ACHN (cell line): ENCODE measurements at regions not wholly inside any gene's neighbourhood (a gene's known extent, or its start where the extent isn't known, plus 50 kb on each side); places are given as distances from the start of the nearest gene placed in this dataset.

Experiments
- DNase-seq: peaks from one replicate; pipeline ENCODE4 v3.0.0-alpha.2; 2015
- in situ Hi-C: cut with HindIII; loops from 2 replicates; pipeline ENCODE4 v1.10.0; 2017; ENCODE audit warnings: low sequenced_read_pairs, low pct_ligation_motif_present, low pct_unique_long_range_greater_than_20kb

DNA sequence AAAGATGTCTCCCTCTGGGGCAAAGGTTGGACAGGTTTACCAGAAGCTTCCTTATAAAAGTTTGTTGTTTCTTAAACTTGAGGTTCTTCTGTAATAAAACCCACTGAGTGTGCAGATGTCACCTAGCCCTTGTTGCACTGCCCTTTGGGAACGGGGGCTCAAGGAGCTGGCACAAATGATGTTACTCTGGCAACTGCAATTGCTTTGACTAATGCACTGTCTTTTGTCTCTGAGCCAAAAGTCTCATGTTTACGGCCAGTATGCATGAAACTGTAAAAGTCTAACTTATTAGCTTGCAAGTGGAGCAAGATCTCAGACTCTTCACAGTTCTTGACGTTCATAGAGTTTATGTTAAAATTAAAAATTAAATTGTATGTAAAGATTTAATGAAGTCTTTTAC lies 655.7 kb downstream of the EPHA7 start:
- DNase-seq, result no peak

DNA sequence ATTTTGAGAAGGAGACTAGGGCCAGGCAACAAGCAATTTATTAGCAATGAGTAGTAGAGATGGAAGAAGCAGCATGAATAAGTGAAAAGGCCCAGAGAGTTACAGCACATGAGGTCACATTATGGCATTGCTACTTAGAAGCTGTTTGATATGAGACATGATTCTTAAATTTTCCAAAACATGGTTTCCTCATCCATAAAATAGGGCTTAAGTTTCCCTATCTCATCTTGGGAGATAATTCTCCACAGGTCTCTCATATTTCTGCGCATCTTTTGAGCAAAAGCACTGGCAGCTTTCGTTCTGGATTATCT lies 656.1 kb downstream of the EPHA7 start:
- no peak for DNase-seq
- in situ Hi-C loops, result no loop called here

More for the DNA sequence above, 655.7 kb downstream of the EPHA7 start:
- in situ Hi-C loops, result no loop called here

DNA sequence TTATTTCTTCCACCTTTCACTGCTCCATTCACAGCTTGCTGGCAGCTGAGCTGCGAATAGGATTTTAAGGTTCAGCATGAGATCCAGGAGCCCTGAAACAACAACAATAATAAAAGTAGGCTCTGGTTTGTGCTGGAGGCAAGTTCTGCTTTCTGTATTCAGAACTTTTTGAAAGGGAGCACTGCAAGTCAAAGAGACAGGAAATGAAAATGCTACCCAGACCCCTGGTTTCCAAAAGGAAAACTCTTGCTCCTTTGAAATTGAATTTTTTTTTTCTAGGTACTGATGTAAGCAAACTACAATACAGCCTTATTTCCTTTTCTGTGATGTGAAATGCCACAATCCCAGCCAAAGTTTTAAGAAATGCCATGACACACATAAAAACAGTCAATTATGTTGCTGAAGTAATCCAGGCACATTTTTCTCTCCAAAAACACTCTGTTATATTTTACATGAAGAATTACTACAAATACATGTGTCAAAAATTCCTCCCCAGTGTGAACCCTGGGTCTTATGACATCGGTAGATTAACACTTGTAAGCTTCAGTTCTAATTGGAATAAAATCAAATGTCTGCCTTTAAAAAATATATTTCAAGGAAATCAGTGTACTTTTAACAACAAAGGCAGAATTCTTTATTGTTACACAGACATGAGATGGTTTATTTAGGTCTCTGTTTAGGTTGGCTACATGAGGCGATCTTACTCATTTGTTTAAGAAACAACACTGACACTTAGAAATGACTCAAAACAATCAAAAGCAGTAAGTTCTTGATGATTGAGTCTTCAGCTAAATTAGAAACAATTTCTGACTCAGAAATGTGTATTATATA lies 656.7 kb downstream of the EPHA7 start:
- DNase-seq, result no peak
- in situ Hi-C loops, result no loop called here

DNA sequence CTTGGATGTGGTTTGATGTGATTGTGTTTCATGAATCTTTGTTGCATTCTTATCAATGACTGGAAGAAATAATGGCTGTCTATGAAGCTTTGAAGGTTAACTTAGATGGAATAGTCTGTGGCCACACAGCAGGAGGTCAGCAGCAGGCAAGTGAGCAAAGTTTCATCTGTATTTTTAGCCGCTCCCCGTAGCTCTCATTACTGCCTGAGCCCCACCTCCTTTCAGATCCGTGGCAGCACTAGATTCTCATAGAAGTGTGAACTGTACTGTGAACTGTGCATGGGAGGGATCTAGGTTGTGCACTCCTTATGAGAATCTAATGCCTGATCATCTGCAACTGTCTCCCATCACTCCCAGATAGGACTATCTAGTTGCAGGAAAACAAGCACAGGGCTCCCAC lies 660.2 kb downstream of the EPHA7 start:
- DNase-seq, result no peak

DNA sequence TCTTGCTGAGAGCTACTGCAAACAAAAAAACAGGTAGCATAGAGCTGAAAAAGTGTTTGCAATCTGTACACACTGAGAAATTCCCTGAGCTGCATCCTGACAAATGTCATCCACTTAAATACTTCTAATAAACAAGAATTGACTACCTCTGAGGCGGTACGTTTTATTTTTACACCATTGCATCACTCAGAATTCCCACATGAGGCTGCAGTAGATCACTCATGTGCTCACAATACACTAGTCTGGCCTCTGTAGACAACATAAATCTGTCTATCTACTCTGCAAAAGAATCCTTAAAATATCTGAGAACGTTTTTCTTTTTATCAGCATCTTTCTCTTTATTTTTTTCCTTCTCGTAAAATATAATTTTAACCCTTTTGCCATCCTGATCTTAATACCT lies 661.4 kb downstream of the EPHA7 start:
- in situ Hi-C loops, result no loop called here
- DNase-seq, result no peak

More for the DNA sequence above, 660.2 kb downstream of the EPHA7 start:
- in situ Hi-C loops, result no loop called here

DNA sequence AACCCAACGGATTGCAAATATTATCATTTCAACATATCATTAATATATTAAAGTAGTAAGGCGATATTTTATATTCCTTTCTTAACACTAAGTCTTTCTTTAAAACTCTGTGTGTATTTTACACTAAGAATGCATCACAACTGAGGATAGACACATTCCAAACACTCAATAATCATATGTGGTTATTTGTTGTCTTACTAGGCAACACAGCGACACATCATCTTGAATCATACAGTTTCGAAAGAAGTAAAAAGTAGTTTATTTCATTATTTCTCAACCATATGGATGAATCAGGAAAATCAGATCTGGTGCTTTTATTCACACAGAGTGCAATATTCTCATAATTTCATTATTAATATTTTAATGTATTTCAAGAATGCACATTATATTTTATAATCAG lies 662.4 kb downstream of the EPHA7 start:
- in situ Hi-C loops, result no loop called here
- DNase-seq, result no peak

DNA sequence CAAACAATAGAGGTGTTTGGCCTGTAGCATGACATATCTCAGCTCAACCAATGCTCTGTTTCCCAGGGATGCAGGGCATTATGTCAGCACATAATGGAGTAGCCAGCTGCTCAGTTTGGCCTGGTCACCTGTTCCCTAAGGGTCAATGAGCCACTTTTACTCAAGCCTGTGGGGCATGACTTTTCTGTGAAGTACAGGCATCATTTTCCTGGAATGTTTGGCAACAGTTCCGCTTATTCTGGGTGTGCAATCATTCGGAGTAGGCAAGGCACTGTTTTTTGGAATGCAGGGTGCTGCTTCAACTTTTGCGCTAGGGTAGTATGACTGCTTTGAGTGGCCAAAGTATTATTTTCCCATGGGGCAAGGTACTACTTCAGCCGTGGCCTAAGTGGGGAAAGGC lies 665.4 kb downstream of the EPHA7 start:
- in situ Hi-C loops, result no loop called here
- DNase-seq, result no peak

DNA sequence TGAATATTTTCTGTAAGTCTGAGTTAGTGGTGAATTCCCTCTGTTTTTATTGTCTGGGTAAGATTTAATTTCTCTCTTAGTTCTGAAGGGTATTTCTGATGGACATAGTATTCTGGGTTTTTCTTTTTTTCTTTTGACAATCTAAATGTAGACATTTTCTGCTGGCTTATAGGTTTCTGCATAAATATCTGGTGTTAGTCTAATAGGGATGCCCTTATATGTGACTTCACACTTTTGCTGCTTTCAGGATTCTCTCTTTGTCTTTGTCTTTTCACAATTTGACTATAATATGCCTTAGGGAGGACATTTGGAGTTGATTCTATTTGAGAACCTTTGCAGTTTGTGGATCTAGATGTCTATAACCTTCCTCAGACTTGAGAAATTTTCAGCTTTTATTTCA lies 667.2 kb downstream of the EPHA7 start:
- no peak for DNase-seq
- in situ Hi-C loops, result no loop called here

DNA sequence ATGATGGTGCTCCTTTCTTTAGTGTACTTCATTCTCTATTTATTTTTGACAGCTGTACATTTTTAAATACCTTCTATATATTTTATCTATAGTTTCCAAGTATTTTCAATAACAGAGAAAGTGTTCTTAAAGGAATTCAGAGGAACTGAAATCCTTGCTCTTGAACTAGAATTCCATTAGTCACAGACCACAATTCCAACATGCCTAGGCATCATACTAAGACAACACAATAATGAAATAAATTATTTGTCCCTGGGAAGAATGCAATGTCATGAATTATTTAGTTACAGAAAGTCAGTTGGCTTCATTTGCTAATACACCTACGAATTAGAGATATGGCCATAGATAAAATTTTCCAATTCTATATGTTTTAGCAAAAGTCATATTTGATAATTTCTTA lies 671.2 kb downstream of the EPHA7 start:
- DNase-seq, result no peak
- in situ Hi-C loops, result no loop called here

DNA sequence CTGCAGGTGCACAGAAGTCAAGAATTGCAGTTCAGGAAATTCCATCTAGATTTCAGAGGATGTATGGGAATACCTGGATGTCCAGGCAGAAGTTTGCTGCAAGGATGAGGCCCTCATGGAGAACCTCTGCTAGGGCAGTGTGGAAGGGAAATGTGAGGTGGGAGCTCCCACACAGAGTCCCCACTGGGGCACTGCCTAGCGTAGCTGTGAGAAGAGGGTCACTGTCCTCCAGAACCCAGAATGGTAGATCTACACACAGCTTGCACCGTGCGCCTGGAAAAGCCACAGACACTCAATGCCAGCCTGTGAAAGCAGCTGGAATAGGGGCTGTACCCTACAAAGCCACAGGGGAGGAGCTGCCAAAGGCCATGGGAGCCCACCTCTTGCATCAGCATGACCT lies 681.4 kb downstream of the EPHA7 start:
- no peak for DNase-seq
- in situ Hi-C loops, result no loop called here

DNA sequence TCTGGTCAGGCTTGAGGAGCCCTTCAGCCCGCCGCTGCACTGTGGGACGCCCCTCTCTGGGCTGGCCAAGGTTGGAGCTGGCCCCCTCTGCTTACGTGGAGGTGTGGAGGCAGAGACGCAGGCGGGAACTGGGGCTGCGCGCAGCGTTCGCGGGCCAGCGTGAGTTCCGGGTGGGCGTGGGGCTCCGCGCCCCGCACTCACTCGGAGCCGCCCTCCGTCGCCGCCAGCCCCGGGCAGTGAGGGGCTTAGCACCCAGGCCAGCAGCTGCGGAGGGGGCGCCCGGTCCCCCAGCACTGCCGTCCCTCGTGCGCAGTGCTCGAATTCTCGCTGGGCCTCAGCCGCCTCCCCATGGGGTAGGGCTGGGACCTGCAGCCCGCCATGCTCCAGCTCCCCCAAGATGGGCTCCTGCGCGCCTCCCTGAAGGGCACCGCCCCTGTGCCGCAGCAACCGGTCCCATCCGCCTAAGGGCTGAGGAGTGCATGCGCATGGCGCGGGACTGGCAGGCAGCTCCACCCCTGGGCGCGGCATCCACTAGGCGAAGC lies 695.9 kb downstream of the EPHA7 start:
- no peak for DNase-seq
- in situ Hi-C loops, result no loop called here

DNA sequence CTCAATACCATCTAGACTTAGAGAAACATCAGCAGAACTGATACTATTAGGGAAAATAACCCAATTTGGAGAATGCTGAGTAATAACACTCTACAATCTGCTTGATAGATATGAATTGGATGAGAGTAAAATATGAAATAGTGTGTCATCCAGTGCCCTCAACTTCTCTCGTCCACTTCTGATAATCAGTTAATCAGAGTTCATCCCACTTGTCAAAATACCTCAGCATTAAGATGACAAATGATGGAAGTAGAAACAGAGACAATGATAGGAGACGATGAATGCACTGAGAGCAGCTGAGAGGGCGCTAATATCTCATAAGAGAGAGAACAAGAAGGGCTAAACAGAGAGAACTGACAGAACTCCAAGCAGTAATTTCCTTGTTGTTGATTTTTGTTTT lies 699.6 kb downstream of the EPHA7 start:
- in situ Hi-C loops, result no loop called here
- DNase-seq, result no peak

DNA sequence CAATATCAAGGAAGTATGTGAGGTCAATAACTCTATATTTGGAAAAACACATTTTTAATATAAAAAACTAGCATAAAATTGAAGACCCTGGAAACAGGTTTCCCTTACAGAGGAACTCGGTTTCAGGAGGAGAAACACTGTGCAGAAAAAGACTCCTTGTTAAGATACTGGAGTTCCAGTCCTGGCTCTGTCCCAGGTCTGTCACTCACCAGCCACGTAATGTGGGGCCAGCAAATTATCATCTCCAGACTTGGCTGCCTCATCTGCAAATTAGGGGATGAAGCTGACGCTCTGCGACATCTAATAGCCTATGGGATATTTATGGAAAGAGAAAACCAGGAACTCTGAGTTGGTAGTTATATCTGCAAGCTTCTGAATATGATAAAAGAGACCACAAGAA lies 702.7 kb downstream of the EPHA7 start:
- in situ Hi-C loops, result no loop called here
- DNase-seq, result no peak

DNA sequence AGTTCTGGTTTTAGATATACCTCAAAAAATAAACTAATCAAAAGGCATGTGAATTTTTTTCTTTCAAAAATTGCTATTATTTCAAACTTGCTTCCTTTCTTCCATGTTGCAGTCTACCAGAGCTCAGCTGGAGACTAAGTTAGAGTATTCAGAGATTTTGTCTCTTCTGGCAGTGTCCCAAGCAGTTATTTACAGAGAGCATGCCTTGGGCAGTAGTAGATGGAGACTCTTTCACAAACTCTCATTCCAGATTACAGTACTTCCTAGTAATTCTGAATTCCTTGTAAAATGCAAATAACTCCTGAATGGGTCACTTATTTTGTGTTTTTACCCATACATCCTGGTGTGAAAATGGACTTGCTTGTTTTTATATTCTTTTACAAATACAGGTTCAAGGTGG lies 703.4 kb downstream of the EPHA7 start:
- in situ Hi-C loops, result no loop called here
- no peak for DNase-seq

DNA sequence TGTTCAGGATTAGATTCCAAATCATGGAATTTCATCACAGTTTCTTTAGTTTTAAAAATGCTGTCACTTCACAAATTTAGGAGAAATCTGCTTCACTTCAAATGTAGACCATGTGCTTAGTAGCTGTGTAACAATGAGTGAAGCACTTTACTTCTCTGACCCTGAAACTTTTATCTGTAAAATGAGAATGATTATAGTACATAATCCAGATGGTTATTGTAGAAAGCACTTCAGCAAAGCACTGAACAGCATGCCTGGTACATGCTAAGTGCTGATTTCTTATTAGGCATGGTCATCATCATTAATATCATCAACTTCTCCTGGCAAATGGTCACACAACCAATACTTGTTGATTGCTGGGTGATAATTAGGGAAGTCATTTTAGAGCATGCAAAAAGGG lies 705.0 kb downstream of the EPHA7 start:
- no peak for DNase-seq
- in situ Hi-C loops, result no loop called here

DNA sequence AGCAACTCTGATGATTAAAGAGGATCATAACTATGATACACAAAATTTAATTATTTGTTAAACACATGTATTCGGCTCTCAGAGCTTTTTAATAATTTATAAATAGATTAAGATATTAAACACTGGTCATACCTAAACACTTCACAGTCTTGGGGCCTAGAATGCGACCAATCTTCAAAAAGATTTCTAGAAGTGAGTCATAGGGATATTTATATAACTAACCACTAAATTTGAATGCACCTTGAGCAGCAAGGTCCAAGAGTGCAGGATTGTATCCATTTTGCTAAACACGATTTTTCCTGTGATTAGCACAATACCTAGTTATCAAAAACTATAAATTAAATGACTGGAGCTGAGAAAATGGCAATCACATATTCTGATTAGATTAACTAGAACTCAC lies 709.3 kb downstream of the EPHA7 start:
- no peak for DNase-seq
- in situ Hi-C loops, result no loop called here

DNA sequence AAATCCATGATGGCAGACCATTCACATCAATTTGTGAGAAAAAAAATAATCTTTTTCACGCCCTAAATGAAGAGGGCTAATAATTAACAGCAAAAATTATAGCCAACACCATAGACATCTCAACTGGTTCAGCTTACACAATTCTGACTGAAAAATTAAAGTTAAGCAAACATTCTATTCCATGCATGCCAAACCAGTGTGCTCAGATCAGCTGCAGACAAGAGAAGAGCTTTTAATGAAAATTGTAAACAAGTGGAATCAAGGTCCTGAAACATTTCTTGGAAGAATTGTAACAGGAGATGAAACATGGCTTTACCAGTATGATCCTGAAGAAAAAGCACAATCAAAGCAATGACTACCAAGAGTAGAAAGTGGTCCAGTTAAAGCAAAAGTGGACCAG lies 710.4 kb downstream of the EPHA7 start:
- in situ Hi-C loops, result no loop called here

DNA sequence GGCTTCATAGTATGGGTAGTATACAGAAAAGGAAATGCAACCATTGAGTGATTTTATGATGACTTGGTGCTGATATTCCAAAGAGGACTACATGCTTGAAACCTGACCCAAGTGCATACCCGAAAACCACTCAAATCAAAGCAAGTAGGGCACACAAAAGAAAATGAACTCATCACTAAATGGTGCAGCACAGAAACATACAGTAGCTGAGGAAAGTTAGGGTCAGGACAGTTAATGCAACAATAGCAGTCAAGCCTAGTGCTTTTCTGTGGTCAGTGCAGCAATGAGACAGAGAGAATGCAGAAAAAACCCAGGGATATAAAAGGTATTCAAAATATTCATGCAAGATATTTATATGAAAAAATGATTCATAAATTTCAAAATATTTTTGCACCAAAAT lies 711.1 kb downstream of the EPHA7 start:
- in situ Hi-C loops, result no loop called here
- no peak for DNase-seq

More for the DNA sequence above, 710.4 kb downstream of the EPHA7 start:
- DNase-seq, result no peak

DNA sequence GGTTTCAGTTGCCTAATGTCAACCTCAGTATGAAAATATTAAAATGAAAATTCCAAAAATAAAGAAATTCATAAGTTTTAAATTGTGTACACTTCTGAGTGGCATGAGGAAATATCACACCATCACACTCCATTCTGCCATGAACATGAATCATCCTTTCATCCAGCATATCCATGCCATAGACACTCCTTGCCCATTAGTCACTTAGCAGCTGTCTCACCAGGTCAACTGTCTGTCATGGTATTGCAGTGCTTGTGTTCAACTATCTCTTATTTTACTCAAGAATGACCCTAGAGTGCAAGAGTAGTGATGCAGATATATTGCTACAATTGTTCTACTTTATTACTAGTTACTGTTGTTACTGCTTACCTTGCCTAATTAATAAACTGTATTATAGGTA lies 712.4 kb downstream of the EPHA7 start:
- in situ Hi-C loops, result no loop called here
- DNase-seq, result no peak

DNA sequence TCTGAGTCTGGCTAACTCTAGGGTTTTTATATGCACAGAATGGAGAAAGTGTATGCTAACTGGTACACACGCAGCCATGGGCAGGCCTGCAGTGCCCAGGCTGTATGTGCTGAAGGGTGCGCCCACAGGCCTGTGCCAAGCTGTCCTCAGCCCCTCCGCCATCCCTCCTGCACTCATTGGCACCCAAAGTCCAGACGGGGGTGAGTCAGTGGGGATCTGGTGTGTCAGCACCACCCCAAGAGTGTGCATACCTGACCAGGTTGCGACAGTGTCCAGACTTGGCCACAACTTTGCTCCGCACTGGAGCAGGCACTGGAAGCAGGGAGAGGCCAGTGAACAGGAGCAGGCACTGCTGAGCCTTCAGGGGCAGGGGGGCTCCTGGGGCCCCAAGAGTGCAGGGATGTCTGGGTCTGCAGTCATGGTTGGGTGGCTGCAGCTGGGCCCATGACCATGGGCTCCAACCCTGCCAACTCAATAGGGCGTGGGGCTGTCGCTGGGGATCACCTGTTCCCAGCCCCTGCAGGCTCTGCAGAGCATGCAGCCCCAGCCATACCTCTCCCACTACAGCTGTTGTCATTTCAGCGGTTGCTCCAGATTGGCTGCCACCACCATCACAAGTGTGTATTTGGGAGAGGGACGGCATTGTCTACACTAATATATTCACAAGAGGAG lies 717.8 kb downstream of the EPHA7 start:
- in situ Hi-C loops, result no loop called here
- no peak for DNase-seq
